Activated naive CD8-positive, alpha-beta T cell treated with anti-CD3 and anti-CD28 coated beads, Interleukin-2, amount 50 U/mL, for 24 hours (primary cell): ENCODE measurements at regions not wholly inside any gene's neighbourhood (a gene's known extent, or its start where the extent isn't known, plus 50 kb on each side); places are given as distances from the start of the nearest gene placed in this dataset.

Experiments
- ATAC-seq: fragments of 150-1000 bp; cut with Tn5 transposase; one replicate; pipeline ENCODE4 v1.10.0; 2021
- DNase-seq: peaks from one replicate; pipeline ENCODE4 v3.0.0; 2021
- H3K27ac Mint-ChIP-seq: one replicate; pipeline ENCODE4 v1.8.0; 2021; ENCODE audit warnings: mild to moderate bottlenecking, mixed read lengths
- H3K27me3 Mint-ChIP-seq: one replicate; pipeline ENCODE4 v1.8.0; 2021; ENCODE audit warnings: mixed read lengths
- H3K36me3 Mint-ChIP-seq: one replicate; pipeline ENCODE4 v1.8.0; 2021; ENCODE audit warnings: low read depth, mixed read lengths
- H3K4me1 Mint-ChIP-seq: one replicate; pipeline ENCODE4 v1.8.0; 2021; ENCODE audit warnings: mixed read lengths
- H3K4me3 Mint-ChIP-seq: one replicate; pipeline ENCODE4 v1.8.0; 2021; ENCODE audit warnings: mild to moderate bottlenecking, moderate library complexity, mixed read lengths
- H3K9me3 Mint-ChIP-seq: one replicate; pipeline ENCODE4 v1.8.0; 2021; ENCODE audit warnings: mixed read lengths

DNA sequence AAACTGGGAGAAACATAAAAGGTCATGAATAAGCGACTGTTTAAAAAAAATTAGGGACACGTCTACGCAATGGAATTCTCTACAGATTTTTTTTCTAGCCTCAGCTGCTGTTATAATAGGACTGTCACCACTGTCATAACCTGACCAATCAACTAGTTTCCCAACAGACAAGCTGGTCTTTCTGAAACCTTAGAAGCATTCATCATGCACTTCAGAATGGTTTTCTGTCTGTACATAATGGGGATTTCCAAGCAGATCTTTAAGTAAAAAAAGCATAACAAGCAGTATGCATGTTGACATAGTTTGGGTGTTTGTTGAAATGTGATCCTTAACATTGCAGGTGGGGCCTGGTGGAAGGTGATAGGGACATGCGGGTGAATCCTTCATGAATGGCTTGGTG, 58.3 kb upstream of the SEMA6A start:
- Mint-ChIP-seq H3K27me3 (no peaks in the 10 kb centered on the region), H3K4me1 (no peaks in the 10 kb centered on the region), H3K9me3 (peaks cover 8% of the 10 kb centered on the region), H3K27ac (no peak overlapping the region), H3K4me3 (no peak overlapping the region), H3K36me3 (no peaks in the 10 kb centered on the region)
- ATAC-seq (no peak), DNase-seq (no peak)

GRCh38 chr5:116631147-116631546, 56.5 kb upstream of the SEMA6A start:
- no peaks in the 10 kb centered on the region for H3K4me1 Mint-ChIP-seq
- ATAC-seq (no peak), DNase-seq (no peak)

DNA sequence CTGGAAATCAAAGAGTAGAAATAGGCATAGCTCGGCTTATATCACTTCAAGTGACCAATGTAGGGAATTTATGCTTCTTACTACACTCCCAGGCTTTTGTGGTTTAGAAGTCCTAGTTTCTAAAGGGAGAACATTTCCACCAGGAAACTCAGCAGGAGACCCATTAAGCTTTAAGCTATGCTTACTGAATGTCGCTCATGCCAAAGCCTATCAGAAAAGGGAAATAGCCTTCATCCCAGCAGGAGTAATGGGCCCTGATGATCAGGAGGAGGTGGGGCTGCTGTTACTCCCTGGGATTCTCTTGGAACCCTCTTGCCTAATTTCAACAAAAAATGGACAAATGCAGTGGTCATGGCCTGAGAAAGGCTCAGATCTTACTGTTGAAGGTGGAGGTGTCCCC, 54.5 kb upstream of the SEMA6A start:
- DNase-seq = no peak
- H3K4me3 Mint-ChIP-seq = no peak overlapping the region
- H3K27me3 Mint-ChIP-seq = no peaks in the 10 kb centered on the region
- no peaks in the 10 kb centered on the region for H3K36me3 Mint-ChIP-seq
- H3K4me1 Mint-ChIP-seq = no peaks in the 10 kb centered on the region
- no peak for ATAC-seq
- H3K9me3 Mint-ChIP-seq = no peaks in the 10 kb centered on the region
- no peak overlapping the region for H3K27ac Mint-ChIP-seq

More at GRCh38 chr5:116631147-116631546, 56.5 kb upstream of the SEMA6A start:
- H3K4me3 Mint-ChIP-seq = no peak overlapping the region
- H3K27ac Mint-ChIP-seq = no peak overlapping the region
- no peaks in the 10 kb centered on the region for H3K36me3 Mint-ChIP-seq
- H3K9me3 Mint-ChIP-seq = peaks cover 3% of the 10 kb centered on the region
- no peaks in the 10 kb centered on the region for H3K27me3 Mint-ChIP-seq

GRCh38 chr5:116626945-116627679, 52.5 kb upstream of the SEMA6A start:
- Mint-ChIP-seq H3K27me3 (no peaks in the 10 kb centered on the region), H3K4me1 (no peaks in the 10 kb centered on the region), H3K4me3 (no peak overlapping the region), H3K36me3 (no peaks in the 10 kb centered on the region), H3K27ac (no peak overlapping the region), H3K9me3 (no peaks in the 10 kb centered on the region)
- no peak for DNase-seq
- ATAC-seq = no peak

DNA sequence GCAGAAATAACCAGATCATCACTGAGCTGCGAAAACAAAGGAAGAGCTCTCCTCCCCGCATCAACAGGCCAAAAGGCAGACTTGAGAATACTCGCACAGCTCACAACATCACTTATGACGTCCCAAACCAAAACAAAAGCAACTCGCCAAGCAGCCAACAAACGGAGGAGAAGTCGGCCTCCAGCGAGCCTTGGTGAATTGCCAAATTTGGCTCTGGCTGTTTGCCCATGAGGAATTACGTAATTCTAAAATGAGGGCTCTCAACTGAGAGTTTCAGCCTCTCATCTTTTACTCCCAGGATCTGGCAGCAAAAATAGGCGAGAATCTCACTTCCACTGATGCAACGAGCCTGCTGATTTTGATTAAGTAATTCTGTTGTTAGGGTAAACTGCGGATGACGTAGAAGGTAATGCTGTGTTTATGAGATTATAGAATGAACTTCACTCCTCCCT, 51.7 kb upstream of the SEMA6A start:
- Mint-ChIP-seq H3K27me3 (no peaks in the 10 kb centered on the region), H3K9me3 (no peaks in the 10 kb centered on the region), H3K36me3 (no peaks in the 10 kb centered on the region), H3K4me1 (no peaks in the 10 kb centered on the region), H3K27ac (no peak overlapping the region), H3K4me3 (no peak overlapping the region)
- ATAC-seq = no peak
- no peak for DNase-seq
